ENCODE measurements at regions not wholly inside any gene's neighbourhood (a gene's known extent, or its start where the extent isn't known, plus 50 kb on each side); places are given as distances from the start of the nearest gene placed in this dataset.
"Not testable (repeated sequence)": the region's sequence is repeated elsewhere in the genome, so short reads cannot be mapped to it uniquely, and the experiment has no call there.

- DNase-seq = not testable (repeated sequence)
Measured at GRCh38 chr6:3672339-3672738, 79.2 kb downstream of the PXDC1 start.

DNA sequence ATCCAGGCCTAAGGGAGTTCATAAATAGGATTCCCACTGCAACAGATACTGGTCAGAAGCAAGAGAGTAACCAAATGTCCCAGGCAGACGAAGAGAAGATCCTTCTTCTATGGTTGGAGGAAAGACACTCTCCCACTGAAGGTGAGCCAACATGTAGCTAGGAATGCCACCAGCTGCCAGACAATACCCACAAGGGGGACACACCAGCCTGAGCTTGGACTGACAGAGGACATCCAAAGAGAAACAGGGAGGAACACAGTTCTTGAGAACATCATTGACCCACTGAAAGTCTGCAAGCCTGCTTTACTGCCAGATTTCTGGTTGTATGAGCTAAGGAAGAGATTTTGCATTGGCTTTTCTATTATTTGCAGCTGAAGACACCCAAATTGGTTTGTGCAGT lies 80.1 kb downstream of the PXDC1 start:
- DNase-seq = no peak

- no peak for DNase-seq
Measured at GRCh38 chr6:3670356-3670755, 81.2 kb downstream of the PXDC1 start.

- DNase-seq = no peak
Measured at GRCh38 chr6:3669916-3670315, 81.6 kb downstream of the PXDC1 start.

GRCh38 chr6:3665608-3666007 lies 85.9 kb downstream of the PXDC1 start:
- no peak for DNase-seq

DNA sequence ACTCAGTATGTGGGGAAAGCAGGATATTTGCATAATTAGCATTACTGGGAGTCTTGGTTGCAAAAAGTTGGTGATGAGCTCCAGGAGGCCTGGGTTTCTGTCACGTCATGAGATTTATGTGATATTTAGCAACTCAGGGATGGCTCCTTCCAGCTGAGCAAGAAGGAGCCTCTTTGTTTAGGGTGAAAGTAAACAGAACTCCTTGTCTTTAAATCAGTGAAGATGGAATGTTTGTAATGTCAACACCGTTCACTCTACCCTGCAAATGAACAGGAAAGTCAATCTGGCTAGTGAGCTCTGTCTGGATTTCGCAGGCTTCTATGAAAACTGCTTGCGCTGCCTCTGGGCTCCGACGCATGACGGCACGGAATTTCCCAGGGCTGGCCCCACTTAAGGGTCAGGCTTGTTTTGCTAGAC lies 86.9 kb downstream of the PXDC1 start:
- no peak for DNase-seq

DNA sequence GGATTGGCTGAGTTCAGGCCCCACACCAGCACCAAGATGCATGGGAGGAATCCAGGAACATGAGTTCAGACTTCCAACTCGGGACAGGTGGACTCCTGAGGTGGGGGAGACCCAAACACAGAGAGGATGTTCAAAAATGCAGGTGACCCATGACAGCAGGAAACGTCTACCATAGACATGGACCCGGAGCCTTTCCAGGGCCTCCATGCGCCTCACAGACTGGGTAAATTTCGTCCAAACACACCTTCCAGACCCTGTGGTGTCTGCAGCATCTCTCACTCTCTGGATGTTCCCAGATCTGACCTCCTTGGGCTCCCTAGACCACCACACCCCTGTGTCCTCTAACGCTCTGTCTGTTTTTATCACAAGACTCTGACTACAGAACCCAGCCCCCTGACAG lies 87.7 kb downstream of the PXDC1 start:
- DNase-seq = no peak

GRCh38 chr6:3663081-3663480 lies 88.4 kb downstream of the PXDC1 start:
- DNase-seq = no peak

DNA sequence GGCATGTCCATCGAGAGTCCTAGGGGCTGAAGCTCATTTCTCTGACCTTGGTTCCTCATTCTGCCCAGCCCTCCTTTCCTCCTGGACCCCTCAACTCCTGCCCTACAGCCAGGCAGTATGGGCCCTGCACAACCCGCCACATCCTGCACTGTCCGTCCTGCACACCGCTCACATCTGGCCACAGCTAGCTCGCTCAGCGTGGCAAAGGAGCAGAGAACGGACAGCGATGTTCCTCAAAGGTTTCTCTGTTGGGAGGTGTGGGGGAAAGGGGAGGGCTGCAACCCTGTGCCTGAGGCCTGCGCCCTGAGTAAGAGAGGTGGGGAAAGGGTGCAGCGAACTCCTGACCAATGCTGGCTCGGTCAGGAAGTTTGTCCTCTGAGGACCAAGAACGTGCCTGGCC lies 90.1 kb downstream of the PXDC1 start:
- no peak for DNase-seq

DNA sequence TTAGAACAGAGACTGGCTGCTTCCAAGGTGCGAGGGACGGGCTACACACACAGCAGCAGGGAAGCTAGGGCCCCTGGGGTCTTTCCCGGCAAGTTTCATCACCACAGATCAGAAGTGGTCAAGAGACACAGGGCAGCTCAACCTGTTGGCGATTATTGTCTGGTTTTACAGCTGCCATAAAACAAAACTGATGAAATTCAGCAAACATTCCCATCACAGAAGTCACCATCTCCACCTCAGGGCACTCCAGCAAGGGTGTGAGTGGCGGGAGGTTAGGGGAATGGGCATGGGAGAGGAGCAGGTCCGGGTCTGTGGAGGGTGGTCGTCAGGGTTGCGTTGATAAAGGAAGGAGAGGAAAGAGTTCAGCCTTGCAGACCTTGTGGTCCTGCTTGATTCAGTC lies 91.0 kb downstream of the PXDC1 start:
- DNase-seq = no peak

DNA sequence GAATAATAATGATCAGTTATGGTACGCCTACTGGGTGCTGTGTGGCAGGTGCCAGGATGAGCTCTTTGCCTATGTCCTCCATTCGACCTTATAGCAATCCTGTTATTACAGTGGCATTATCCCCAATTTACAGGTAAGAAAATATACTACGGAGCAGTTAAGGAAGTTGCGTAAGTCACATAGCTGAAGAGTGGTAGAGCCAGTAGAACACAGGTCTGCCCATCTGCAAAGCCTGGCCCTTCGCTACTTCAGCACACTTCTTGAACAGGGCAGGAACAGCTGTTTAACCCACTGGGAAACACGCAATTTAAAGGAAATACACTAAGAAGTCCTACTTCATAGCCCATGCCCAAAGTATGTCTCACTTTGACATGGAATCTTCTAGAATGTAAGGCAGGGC lies 91.8 kb downstream of the PXDC1 start:
- no peak for DNase-seq

DNA sequence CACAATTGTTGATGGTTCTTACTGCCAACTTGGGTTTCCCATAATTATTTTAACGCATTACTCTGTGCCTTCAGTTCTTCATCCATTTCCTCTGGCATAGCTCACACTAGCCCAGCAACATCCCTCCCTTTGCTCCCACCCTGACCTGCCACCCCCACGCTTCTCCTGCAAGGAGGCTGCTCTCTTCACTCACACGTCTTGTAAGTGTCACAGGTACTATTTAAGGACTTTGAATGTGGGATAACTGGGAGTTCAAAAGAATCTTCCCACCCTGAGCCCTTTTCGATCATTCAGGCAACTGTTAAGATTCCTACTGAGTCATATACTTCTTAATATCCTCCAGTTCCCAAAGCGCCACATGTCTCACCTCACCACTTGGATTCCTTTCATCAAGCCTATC lies 95.4 kb downstream of the PXDC1 start:
- DNase-seq = no peak

GRCh38 chr6:3654898-3655297 lies 96.6 kb downstream of the PXDC1 start:
- no peak for DNase-seq

GRCh38 chr6:3654436-3654835 lies 97.1 kb downstream of the PXDC1 start:
- no peak for DNase-seq

GRCh38 chr6:3653528-3654070 lies 97.9 kb downstream of the PXDC1 start:
- no peak for DNase-seq

- no peak for DNase-seq
Measured at GRCh38 chr6:3651698-3652229, 99.7 kb downstream of the PXDC1 start.

GRCh38 chr6:3650959-3651697 lies 100.4 kb downstream of the PXDC1 start:
- DNase-seq = no peak

- no peak for DNase-seq
Measured at GRCh38 chr6:3650076-3650958, 101.2 kb downstream of the PXDC1 start.

DNA sequence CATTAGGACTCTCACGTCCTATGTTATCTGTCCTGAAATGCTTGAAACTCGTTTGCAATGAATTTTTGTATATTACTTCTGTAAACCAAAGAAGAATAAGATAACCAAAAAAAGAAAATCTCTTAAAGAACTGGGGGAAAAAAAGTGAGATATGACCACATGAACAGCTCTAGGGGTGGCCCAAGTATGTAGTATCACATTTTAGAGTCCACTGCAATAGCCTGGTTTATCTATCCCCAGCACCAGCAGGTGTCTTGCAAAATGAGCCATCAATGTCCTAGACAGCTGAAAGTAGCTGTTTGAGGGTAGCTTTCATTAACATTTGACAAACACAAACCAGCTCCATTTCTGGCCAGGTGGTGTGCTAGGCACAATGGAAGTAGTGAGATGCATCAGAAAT lies 102.8 kb downstream of the PXDC1 start:
- no peak for DNase-seq

- DNase-seq = no peak
Measured at GRCh38 chr6:3646616-3647362, 104.7 kb downstream of the PXDC1 start.

- DNase-seq = no peak
Measured at GRCh38 chr6:3644739-3645012, 106.8 kb downstream of the PXDC1 start.

DNA sequence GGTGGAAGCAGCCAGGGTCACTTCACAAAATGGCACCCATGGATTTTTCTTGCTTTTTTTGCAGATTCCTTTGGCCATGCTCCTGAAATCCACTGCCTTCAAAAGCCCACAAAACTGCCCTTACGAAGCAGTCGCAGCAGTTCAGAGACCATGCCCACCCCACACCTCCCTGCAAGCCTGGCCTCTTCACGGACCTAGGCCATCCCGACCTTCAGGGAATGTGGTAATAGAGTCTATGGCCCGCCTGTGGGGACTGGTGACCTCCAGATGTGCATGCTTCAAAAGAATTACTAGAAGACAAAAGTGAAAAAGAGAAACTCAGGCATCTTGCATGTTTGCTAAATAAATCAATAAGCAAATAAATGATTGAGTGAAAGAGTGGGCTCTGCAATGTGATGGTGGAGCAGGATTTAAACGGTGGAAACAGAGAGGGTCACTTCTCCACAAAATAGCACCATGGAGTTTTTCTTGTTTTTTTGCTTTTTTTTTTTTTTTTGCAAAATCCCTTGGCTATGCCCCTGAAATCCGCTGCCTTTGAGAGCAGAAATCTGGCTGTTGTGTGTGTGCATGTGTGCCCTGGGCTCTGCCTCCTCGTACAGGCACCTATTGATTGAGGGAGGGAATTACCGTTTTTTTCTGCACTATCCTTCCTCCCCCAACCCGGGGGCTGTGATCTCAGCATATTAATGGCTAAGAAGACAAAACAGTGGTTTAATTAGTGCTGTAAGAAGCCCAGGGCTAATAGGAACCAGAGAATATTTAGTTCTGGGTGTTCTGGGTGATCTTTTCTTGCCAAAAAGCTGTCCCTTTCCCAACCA lies 107.4 kb downstream of the PXDC1 start:
- DNase-seq = no peak

All from inflammatory macrophage treated with lipopolysaccharide for 1 hour (primary cell).